Vagina (tissue), 2 donors: ENCODE measurements at regions not wholly inside any gene's neighbourhood (a gene's known extent, or its start where the extent isn't known, plus 50 kb on each side); places are given as distances from the start of the nearest gene placed in this dataset.

Source experiments
- DNase-seq, 2 donors: peaks; one replicate each; pipeline ENCODE4 v3.0.0-alpha.2; 2017; ENCODE audit errors: extremely low spot score in 2 of 2
- H3K27ac ChIP-seq: fragments of 200-600 bp; sonication (generic); one replicate; pipeline ENCODE4 v1.5.1; 2019
- H3K27me3 ChIP-seq: fragments of 200-600 bp; sonication (generic); one replicate; pipeline ENCODE4 v1.5.1; 2019
- H3K36me3 ChIP-seq, 2 donors: fragments of 200-600 bp; sonication (generic); one replicate each; pipeline ENCODE4 v1.5.1; 2017 to 2019
- H3K4me1 ChIP-seq: fragments of 200-600 bp; sonication (generic); one replicate; pipeline ENCODE4 v1.5.1; 2019
- H3K4me3 ChIP-seq, 2 donors: fragments of 200-600 bp; sonication (generic); 1 replicate in 1 of 2; 2 replicates in 1 of 2; pipeline ENCODE4 v1.5.1; 2016 to 2019
- H3K9me3 ChIP-seq: fragments of 200-600 bp; sonication (generic); one replicate; pipeline ENCODE4 v1.5.1; 2019
- CTCF ChIP-seq, 3 experiments: fragments of 450-650 bp in 2 of 3; fragments of 200-600 bp in 1 of 3; sonication (generic) in 1 of 3; IDR thresholded peaks; one replicate each; pipeline ENCODE4 v1.5.1; 2017 to 2019; ENCODE audit warnings: antibody characterized with exemption in 3 of 3, mild to moderate bottlenecking in 2 of 3, moderate library complexity in 2 of 3
- POLR2A ChIP-seq, 2 donors: fragments of 450-650 bp; IDR thresholded peaks; one replicate each; pipeline ENCODE4 v1.6.1; 2017; ENCODE audit warnings: antibody characterized with exemption in 2 of 2, mild to moderate bottlenecking in 2 of 2, moderate library complexity in 2 of 2
- POLR2AphosphoS5 ChIP-seq, 2 donors: sonication (generic); formaldehyde crosslinking; IDR thresholded peaks; one replicate each; pipeline ENCODE4 v1.9.0; 2017; ENCODE audit warnings: antibody characterized with exemption in 2 of 2, mild to moderate bottlenecking in 2 of 2, low read depth in 1 of 2; ENCODE audit not compliant: insufficient read depth in 1 of 2
- intact Hi-C: fragments of 100-400 bp; cut with DNase I; formaldehyde crosslinking; loops from one replicate; pipeline ENCODE4 v1.15.1; 2023

- Histone ChIP-seq H3K27me3 (no peaks in the 10 kb centered on the region), H3K4me3 (no peak overlapping the region), H3K36me3 (no peaks in the 10 kb centered on the region), H3K4me1 (no peaks in the 10 kb centered on the region), H3K27ac (no peak overlapping the region), H3K9me3 (no peaks in the 10 kb centered on the region)
- peak in 1 of 2 donors; percentile 75 for DNase-seq
- intact Hi-C loops, result no loop called here
- TF ChIP-seq CTCF (IDR thresholded peaks at IDR 0.05) (no peak), POLR2A (IDR thresholded peaks at IDR 0.05) (no peak), POLR2AphosphoS5 (IDR thresholded peaks at IDR 0.05; ENCODE audit: insufficient read depth in 1 of 2, low read depth in 1 of 2) (no peak)
Observed at GRCh38 chr5:3210531-3210930, 385.1 kb upstream of the IRX1 start.

GRCh38 chr5:3209918-3210317, 385.7 kb upstream of the IRX1 start:
- no peak for DNase-seq
- intact Hi-C loops, result no loop called here
- TF ChIP-seq POLR2A (IDR thresholded peaks at IDR 0.05) (no peak), CTCF (IDR thresholded peaks at IDR 0.05) (no peak), POLR2AphosphoS5 (IDR thresholded peaks at IDR 0.05; ENCODE audit: insufficient read depth in 1 of 2, low read depth in 1 of 2) (no peak)
- H3K36me3 ChIP-seq, result no peaks in the 10 kb centered on the region
- no peaks in the 10 kb centered on the region for H3K27me3 ChIP-seq
- no peaks in the 10 kb centered on the region for H3K4me1 ChIP-seq
- no peak overlapping the region for H3K27ac ChIP-seq
- no peaks in the 10 kb centered on the region for H3K9me3 ChIP-seq
- H3K4me3 ChIP-seq, result no peak overlapping the region

GRCh38 chr5:3202570-3202969, 393.1 kb upstream of the IRX1 start:
- no peak for DNase-seq
- H3K27ac ChIP-seq, result no peak overlapping the region
- H3K4me1 ChIP-seq, result no peaks in the 10 kb centered on the region
- no peak overlapping the region for H3K4me3 ChIP-seq
- intact Hi-C loops, result no loop called here
- no peaks in the 10 kb centered on the region for H3K9me3 ChIP-seq
- TF ChIP-seq POLR2A (IDR thresholded peaks at IDR 0.05) (no peak), POLR2AphosphoS5 (IDR thresholded peaks at IDR 0.05; ENCODE audit: insufficient read depth in 1 of 2, low read depth in 1 of 2) (no peak), CTCF (IDR thresholded peaks at IDR 0.05) (no peak)
- H3K27me3 ChIP-seq, result no peaks in the 10 kb centered on the region
- no peaks in the 10 kb centered on the region for H3K36me3 ChIP-seq

GRCh38 chr5:3201941-3202340, 393.7 kb upstream of the IRX1 start:
- intact Hi-C loops, result no loop called here
- DNase-seq, result no peak

GRCh38 chr5:3201121-3201520, 394.5 kb upstream of the IRX1 start:
- Histone ChIP-seq H3K27me3 (no peaks in the 10 kb centered on the region), H3K27ac (no peak overlapping the region), H3K36me3 (no peaks in the 10 kb centered on the region), H3K9me3 (no peaks in the 10 kb centered on the region), H3K4me1 (no peaks in the 10 kb centered on the region), H3K4me3 (no peak overlapping the region)
- no peak for DNase-seq
- intact Hi-C loops, result no loop called here
- TF ChIP-seq POLR2A (IDR thresholded peaks at IDR 0.05) (no peak), POLR2AphosphoS5 (IDR thresholded peaks at IDR 0.05; ENCODE audit: insufficient read depth in 1 of 2, low read depth in 1 of 2) (no peak), CTCF (IDR thresholded peaks at IDR 0.05) (no peak)

More at GRCh38 chr5:3201941-3202340, 393.7 kb upstream of the IRX1 start:
- Histone ChIP-seq H3K4me1 (no peaks in the 10 kb centered on the region), H3K27ac (no peak overlapping the region), H3K36me3 (no peaks in the 10 kb centered on the region), H3K4me3 (no peak overlapping the region), H3K9me3 (no peaks in the 10 kb centered on the region), H3K27me3 (no peaks in the 10 kb centered on the region)
- TF ChIP-seq POLR2AphosphoS5 (IDR thresholded peaks at IDR 0.05; ENCODE audit: insufficient read depth in 1 of 2, low read depth in 1 of 2) (no peak), CTCF (IDR thresholded peaks at IDR 0.05) (no peak), POLR2A (IDR thresholded peaks at IDR 0.05) (no peak)
